ENCODE measurements at regions not wholly inside any gene's neighbourhood (a gene's known extent, or its start where the extent isn't known, plus 50 kb on each side); places are given as distances from the start of the nearest gene placed in this dataset.
"Not testable (repeated sequence)": the region's sequence is repeated elsewhere in the genome, so short reads cannot be mapped to it uniquely, and the experiment has no call there.

- H3K27me3 Mint-ChIP-seq (ENCODE audit: insufficient read depth, low read depth), result peaks cover 11% of the 10 kb centered on the region
- Histone ChIP-seq H3K4me1 (peaks cover 14% of the 10 kb centered on the region), H3K27ac (no peak overlapping the region), H3K4me3 (no peak overlapping the region), H2AFZ (replicated peaks) (no peak overlapping the region), H4K20me1 (ENCODE audit: low read depth) (no peaks in the 10 kb centered on the region), H3K36me3 (no peaks in the 10 kb centered on the region), H3K27me3 (no peaks in the 10 kb centered on the region), H3F3A (ENCODE audit: low read depth) (peaks cover 12% of the 10 kb centered on the region), H3K9ac (no peak overlapping the region), H3K79me2 (ENCODE audit: low read depth) (no peaks in the 10 kb centered on the region), H3K9me3 (ENCODE audit: low read depth) (no peaks in the 10 kb centered on the region), H3K4me2 (no peak overlapping the region)
- H3K9me3 Mint-ChIP-seq, result peaks cover 12% of the 10 kb centered on the region
- TF ChIP-seq CTCF (IDR thresholded peaks at IDR 0.05), result no peak
- no peak for TF ChIP-seq EZH2 (IDR thresholded peaks at IDR 0.05)
- no peak for TF ChIP-seq EZH2phosphoT487 (IDR thresholded peaks at IDR 0.05)
- no peak for DNase-seq (ENCODE audit: low spot score)
- no peak overlapping the region for H3K4me3 Mint-ChIP-seq
- peaks cover 7% of the 10 kb centered on the region for H3K36me3 Mint-ChIP-seq
- H3K4me1 Mint-ChIP-seq, result peaks cover 28% of the 10 kb centered on the region
- peak overlapping the region; percentile 42 for H3K27ac Mint-ChIP-seq
These were observed 56.3 kb upstream of the ZNF532 start for GRCh38 chr18:58808349-58808748.

- Mint-ChIP-seq H3K36me3 (peaks cover 10% of the 10 kb centered on the region), H3K27me3 (ENCODE audit: insufficient read depth, low read depth) (peaks cover 13% of the 10 kb centered on the region), H3K4me1 (peaks cover 21% of the 10 kb centered on the region), H3K9me3 (peaks cover 11% of the 10 kb centered on the region)
- H3K9ac ChIP-seq; H4K20me1 ChIP-seq (ENCODE audit: low read depth); H3K9me3 ChIP-seq (ENCODE audit: low read depth); H3K36me3 ChIP-seq; H3K27ac Mint-ChIP-seq; H3K27ac ChIP-seq; H3K4me3 ChIP-seq; H3K4me3 Mint-ChIP-seq; H2AFZ ChIP-seq (replicated peaks); H3K4me2 ChIP-seq; H3F3A ChIP-seq (ENCODE audit: low read depth); DNase-seq (ENCODE audit: low spot score); H3K27me3 ChIP-seq; H3K4me1 ChIP-seq; H3K79me2 ChIP-seq (ENCODE audit: low read depth): not testable (repeated sequence)
These were observed 52.8 kb upstream of the ZNF532 start for GRCh38 chr18:58811859-58812258.

- peaks cover 4% of the 10 kb centered on the region for H3K36me3 Mint-ChIP-seq
- no peak for TF ChIP-seq EZH2 (IDR thresholded peaks at IDR 0.05)
- no peak for TF ChIP-seq EZH2phosphoT487 (IDR thresholded peaks at IDR 0.05)
- no peak for TF ChIP-seq CTCF (IDR thresholded peaks at IDR 0.05)
- Histone ChIP-seq H4K20me1 (ENCODE audit: low read depth) (no peaks in the 10 kb centered on the region), H3K36me3 (no peaks in the 10 kb centered on the region), H3K4me1 (no peaks in the 10 kb centered on the region), H3K4me2 (no peak overlapping the region), H3K27me3 (no peaks in the 10 kb centered on the region), H2AFZ (replicated peaks) (no peak overlapping the region), H3K9me3 (ENCODE audit: low read depth) (no peaks in the 10 kb centered on the region), H3K4me3 (no peak overlapping the region), H3K27ac (no peak overlapping the region), H3K9ac (no peak overlapping the region), H3K79me2 (ENCODE audit: low read depth) (no peaks in the 10 kb centered on the region), H3F3A (ENCODE audit: low read depth) (peaks cover 6% of the 10 kb centered on the region)
- H3K9me3 Mint-ChIP-seq, result peaks cover 3% of the 10 kb centered on the region
- no peak overlapping the region for H3K27ac Mint-ChIP-seq
- no peak for DNase-seq (ENCODE audit: low spot score)
- H3K4me1 Mint-ChIP-seq, result peaks cover 14% of the 10 kb centered on the region
- peaks cover 12% of the 10 kb centered on the region for H3K27me3 Mint-ChIP-seq (ENCODE audit: insufficient read depth, low read depth)
- no peak overlapping the region for H3K4me3 Mint-ChIP-seq
These were observed 51.6 kb upstream of the ZNF532 start for GRCh38 chr18:58813105-58813504.

- no peaks in the 10 kb centered on the region for H3K9me3 ChIP-seq (ENCODE audit: low read depth)
- no peaks in the 10 kb centered on the region for H3K27me3 ChIP-seq
- H3K4me1 Mint-ChIP-seq, result peaks cover 14% of the 10 kb centered on the region
- H3K4me3 Mint-ChIP-seq, result no peak overlapping the region
- H2AFZ ChIP-seq (replicated peaks), result no peak overlapping the region
- peaks cover 6% of the 10 kb centered on the region for H3F3A ChIP-seq (ENCODE audit: low read depth)
- no peaks in the 10 kb centered on the region for H3K36me3 ChIP-seq
- H3K9ac ChIP-seq, result no peak overlapping the region
- H3K27ac Mint-ChIP-seq, result no peak overlapping the region
- H3K4me1 ChIP-seq, result no peaks in the 10 kb centered on the region
- H3K79me2 ChIP-seq (ENCODE audit: low read depth), result no peaks in the 10 kb centered on the region
- no peak for DNase-seq (ENCODE audit: low spot score)
- peaks cover 12% of the 10 kb centered on the region for H3K27me3 Mint-ChIP-seq (ENCODE audit: insufficient read depth, low read depth)
- H4K20me1 ChIP-seq (ENCODE audit: low read depth), result no peaks in the 10 kb centered on the region
- TF ChIP-seq CTCF (IDR thresholded peaks at IDR 0.05) (no peak), EZH2 (IDR thresholded peaks at IDR 0.05) (no peak), EZH2phosphoT487 (IDR thresholded peaks at IDR 0.05) (no peak)
- H3K36me3 Mint-ChIP-seq, result peaks cover 4% of the 10 kb centered on the region
- no peak overlapping the region for H3K4me3 ChIP-seq
- H3K4me2 ChIP-seq, result no peak overlapping the region
- peaks cover 3% of the 10 kb centered on the region for H3K9me3 Mint-ChIP-seq
- H3K27ac ChIP-seq, result no peak overlapping the region
These were observed 51.0 kb upstream of the ZNF532 start for GRCh38 chr18:58813561-58814225.
